Mucosa of descending colon (tissue), 3 donors: ENCODE measurements at regions not wholly inside any gene's neighbourhood (a gene's known extent, or its start where the extent isn't known, plus 50 kb on each side); places are given as distances from the start of the nearest gene placed in this dataset.

Experiments
- ATAC-seq: fragments of 200-7000 bp; cut with Tn5 transposase; one replicate; pipeline ENCODE4 v1.9.1; 2020; ENCODE audit warnings: mild to moderate bottlenecking, moderate library complexity
- DNase-seq, 3 donors: peaks; one replicate each; pipeline ENCODE4 v3.0.0-alpha.2; 2020
- H3K36me3 ChIP-seq: fragments of 200-600 bp; one replicate; pipeline ENCODE4 v1.8.0; 2021; ENCODE audit warnings: low read depth, mild to moderate bottlenecking
- H3K4me1 ChIP-seq: fragments of 200-600 bp; one replicate; pipeline ENCODE4 v1.8.0; 2021; ENCODE audit warnings: low read depth, mild to moderate bottlenecking
- H3K4me3 ChIP-seq: fragments of 200-600 bp; one replicate; pipeline ENCODE4 v1.8.0; 2021; ENCODE audit warnings: mild to moderate bottlenecking
- H3K9me3 ChIP-seq: fragments of 200-600 bp; one replicate; pipeline ENCODE4 v1.8.0; 2021; ENCODE audit warnings: mild to moderate bottlenecking
- intact Hi-C, 2 donors: fragments of 100-400 bp; cut with DNase I in 1 of 2; cut with micrococcal nuclease in 1 of 2; formaldehyde crosslinking; loops; one replicate each; pipeline versions ENCODE4 v1.11.0 to v1.11.1; 2022; cut with DNase I, micrococcal nuclease
- TF ChIP-seq, protein P1 (sequence below): fragments of 200-600 bp; IDR thresholded peaks from one replicate; pipeline ENCODE4 v1.8.0; 2022; ENCODE audit warnings: antibody characterized with exemption, mild to moderate bottlenecking
- donor health status: DM: no; HTN: no; CAD: no; lungs with moderate emphysema.
- donor health status: DM: no; HTN: no; CAD: no.
- donor health status: DM: no; HTN: yes; CAD: no.

GRCh38 chr2:139048017-139048416, 267.8 kb upstream of the NXPH2 start:
- DNase-seq: no peak
- TF ChIP-seq, protein P1, sequence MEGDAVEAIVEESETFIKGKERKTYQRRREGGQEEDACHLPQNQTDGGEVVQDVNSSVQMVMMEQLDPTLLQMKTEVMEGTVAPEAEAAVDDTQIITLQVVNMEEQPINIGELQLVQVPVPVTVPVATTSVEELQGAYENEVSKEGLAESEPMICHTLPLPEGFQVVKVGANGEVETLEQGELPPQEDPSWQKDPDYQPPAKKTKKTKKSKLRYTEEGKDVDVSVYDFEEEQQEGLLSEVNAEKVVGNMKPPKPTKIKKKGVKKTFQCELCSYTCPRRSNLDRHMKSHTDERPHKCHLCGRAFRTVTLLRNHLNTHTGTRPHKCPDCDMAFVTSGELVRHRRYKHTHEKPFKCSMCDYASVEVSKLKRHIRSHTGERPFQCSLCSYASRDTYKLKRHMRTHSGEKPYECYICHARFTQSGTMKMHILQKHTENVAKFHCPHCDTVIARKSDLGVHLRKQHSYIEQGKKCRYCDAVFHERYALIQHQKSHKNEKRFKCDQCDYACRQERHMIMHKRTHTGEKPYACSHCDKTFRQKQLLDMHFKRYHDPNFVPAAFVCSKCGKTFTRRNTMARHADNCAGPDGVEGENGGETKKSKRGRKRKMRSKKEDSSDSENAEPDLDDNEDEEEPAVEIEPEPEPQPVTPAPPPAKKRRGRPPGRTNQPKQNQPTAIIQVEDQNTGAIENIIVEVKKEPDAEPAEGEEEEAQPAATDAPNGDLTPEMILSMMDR: no peak
- Histone ChIP-seq H3K4me3 (no peak overlapping the region), H3K4me1 (no peaks in the 10 kb centered on the region), H3K36me3 (no peaks in the 10 kb centered on the region), H3K9me3 (no peaks in the 10 kb centered on the region)
- intact Hi-C loops: no loop called here
- ATAC-seq: no peak

DNA sequence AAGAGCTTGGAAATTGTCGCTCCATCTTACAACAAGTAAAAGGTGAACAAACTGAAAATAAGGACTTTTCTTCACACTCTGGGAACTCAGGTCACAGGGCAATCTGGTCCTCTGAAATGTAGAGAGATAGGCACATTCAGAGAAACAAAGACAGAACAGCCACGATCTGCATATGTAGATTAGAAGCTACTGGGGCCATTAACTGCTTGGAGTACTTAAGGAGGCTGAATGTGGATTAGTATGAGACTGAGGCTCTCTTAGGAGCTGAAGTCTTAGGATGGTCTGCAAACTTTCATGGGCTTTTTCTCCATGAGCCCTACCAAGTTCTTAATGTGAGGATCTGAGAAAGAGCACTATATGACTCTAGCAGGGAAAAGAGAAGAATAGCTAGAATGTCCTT, 265.3 kb upstream of the NXPH2 start:
- H3K9me3 ChIP-seq: no peaks in the 10 kb centered on the region
- TF ChIP-seq, protein P1: no peak
- DNase-seq: no peak
- intact Hi-C loops: no loop called here
- H3K4me1 ChIP-seq: no peaks in the 10 kb centered on the region
- no peaks in the 10 kb centered on the region for H3K36me3 ChIP-seq
- no peak overlapping the region for H3K4me3 ChIP-seq
- no peak for ATAC-seq

DNA sequence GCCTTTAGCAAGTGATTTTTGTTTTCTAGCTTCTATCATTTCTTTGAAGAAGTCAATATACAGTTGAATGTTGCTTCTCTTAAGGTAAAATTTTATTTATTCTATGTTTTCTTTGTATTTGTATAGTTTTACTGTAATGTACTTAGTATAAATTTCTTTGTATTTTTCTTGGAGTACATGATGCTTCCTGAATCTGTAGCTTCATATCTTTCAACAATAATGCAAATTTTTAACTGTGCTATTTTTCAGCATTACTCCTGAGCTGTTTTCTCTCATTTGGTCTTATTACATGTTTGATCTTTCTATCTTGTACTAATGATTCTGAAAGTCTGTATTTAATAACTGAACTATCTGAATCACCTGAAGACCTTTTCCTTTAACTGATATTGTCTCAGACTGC, 253.9 kb upstream of the NXPH2 start:
- Histone ChIP-seq H3K9me3 (no peaks in the 10 kb centered on the region), H3K4me3 (peak overlapping the region; percentile 6), H3K36me3 (no peaks in the 10 kb centered on the region), H3K4me1 (no peaks in the 10 kb centered on the region)
- DNase-seq (no peak), ATAC-seq (no peak)
- TF ChIP-seq, protein P1: no peak
- intact Hi-C loops: no loop called here

GRCh38 chr2:139033300-139033699, 253.1 kb upstream of the NXPH2 start:
- H3K9me3 ChIP-seq: no peaks in the 10 kb centered on the region
- H3K36me3 ChIP-seq: no peaks in the 10 kb centered on the region
- no peak overlapping the region for H3K4me3 ChIP-seq
- TF ChIP-seq, protein P1: no peak
- no peaks in the 10 kb centered on the region for H3K4me1 ChIP-seq
- intact Hi-C loops: no loop called here
- DNase-seq: no peak
- ATAC-seq: no peak

DNA sequence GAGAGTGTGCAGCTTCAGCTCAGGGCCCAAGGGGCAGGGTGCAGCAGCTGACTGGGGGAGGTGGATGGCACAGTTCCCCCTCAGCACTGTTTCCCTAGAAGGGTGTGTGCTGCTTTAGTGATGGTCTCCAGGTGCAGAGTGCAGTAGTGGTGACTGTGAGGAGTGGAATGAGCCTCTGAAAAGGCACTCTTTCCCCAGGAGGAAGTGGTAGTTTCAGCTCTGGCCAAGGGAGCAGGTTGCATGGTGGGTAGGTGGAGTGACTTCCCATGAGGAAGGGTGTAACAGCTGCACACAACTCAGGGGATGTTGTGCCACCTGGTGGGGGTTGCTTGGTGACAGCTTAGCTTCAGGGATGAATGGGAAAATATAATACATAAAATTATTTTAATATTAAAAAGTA, 251.5 kb upstream of the NXPH2 start:
- no peaks in the 10 kb centered on the region for H3K4me1 ChIP-seq
- TF ChIP-seq, protein P1: no peak
- intact Hi-C loops: no loop called here
- H3K9me3 ChIP-seq: no peaks in the 10 kb centered on the region
- no peak for ATAC-seq
- H3K36me3 ChIP-seq: no peaks in the 10 kb centered on the region
- H3K4me3 ChIP-seq: no peak overlapping the region
- DNase-seq: no peak

DNA sequence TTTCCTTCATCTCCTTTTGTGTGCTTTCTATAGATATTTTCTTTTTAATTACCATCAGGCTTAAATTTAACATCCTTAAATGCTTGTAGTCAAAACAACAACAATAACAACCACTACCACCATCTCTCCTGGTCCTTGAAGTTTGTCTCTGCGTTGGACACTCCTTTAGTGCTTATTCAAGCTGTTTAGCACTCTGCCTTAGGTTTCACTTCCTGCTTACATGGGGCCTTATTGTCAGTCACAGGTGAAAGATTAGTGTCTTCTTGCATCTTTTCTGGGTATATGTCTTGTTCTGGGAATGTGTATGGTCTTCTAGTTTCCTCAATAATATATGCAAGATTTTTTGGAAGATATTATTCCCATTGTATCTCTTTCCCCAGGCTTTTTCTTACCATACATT, 240.1 kb upstream of the NXPH2 start:
- Histone ChIP-seq H3K4me1 (no peaks in the 10 kb centered on the region), H3K4me3 (no peak overlapping the region), H3K9me3 (no peaks in the 10 kb centered on the region), H3K36me3 (no peaks in the 10 kb centered on the region)
- ATAC-seq (no peak), DNase-seq (no peak)
- TF ChIP-seq, protein P1: no peak
- intact Hi-C loops: no loop called here
